ENCODE measurements at regions not wholly inside any gene's neighbourhood (a gene's known extent, or its start where the extent isn't known, plus 50 kb on each side); places are given as distances from the start of the nearest gene placed in this dataset.
A peak's percentile ranks its signal among the peaks of the same experiment; 100 is the strongest.

DNA sequence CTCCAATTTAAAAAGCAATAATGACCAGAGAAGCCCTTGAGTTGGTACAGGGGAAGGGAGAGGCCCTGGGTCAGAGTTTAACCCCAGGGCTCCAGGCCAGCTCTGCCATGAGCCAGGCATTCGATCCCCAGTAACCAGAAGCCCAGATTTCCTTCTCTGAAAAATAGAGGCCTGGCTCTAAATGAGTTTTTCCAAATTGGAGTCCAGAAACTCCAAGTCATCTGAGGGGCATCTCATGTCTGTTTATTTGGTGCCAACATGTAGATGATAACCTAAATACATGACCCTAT lies 381.9 kb downstream of the CTTN start:
- Mint-ChIP-seq H3K27me3 (ENCODE audit: low read depth) (no peaks in the 10 kb centered on the region), H3K4me1 (ENCODE audit: low read depth) (no peaks in the 10 kb centered on the region), H3K36me3 (ENCODE audit: low read depth) (no peaks in the 10 kb centered on the region), H3K9me3 (ENCODE audit: low read depth) (no peaks in the 10 kb centered on the region), H3K27ac (ENCODE audit: unreplicated experiment) (no peak overlapping the region), H3K4me3 (ENCODE audit: unreplicated experiment) (no peak overlapping the region)
- TF ChIP-seq, protein P1, sequence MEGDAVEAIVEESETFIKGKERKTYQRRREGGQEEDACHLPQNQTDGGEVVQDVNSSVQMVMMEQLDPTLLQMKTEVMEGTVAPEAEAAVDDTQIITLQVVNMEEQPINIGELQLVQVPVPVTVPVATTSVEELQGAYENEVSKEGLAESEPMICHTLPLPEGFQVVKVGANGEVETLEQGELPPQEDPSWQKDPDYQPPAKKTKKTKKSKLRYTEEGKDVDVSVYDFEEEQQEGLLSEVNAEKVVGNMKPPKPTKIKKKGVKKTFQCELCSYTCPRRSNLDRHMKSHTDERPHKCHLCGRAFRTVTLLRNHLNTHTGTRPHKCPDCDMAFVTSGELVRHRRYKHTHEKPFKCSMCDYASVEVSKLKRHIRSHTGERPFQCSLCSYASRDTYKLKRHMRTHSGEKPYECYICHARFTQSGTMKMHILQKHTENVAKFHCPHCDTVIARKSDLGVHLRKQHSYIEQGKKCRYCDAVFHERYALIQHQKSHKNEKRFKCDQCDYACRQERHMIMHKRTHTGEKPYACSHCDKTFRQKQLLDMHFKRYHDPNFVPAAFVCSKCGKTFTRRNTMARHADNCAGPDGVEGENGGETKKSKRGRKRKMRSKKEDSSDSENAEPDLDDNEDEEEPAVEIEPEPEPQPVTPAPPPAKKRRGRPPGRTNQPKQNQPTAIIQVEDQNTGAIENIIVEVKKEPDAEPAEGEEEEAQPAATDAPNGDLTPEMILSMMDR (IDR thresholded peaks at IDR 0.05): no peak
- no peak for DNase-seq (ENCODE audit: low spot score)

GRCh38 chr11:70782401-70782913 lies 384.1 kb downstream of the CTTN start:
- no peaks in the 10 kb centered on the region for H3K27me3 Mint-ChIP-seq (ENCODE audit: low read depth)
- no peak overlapping the region for H3K27ac Mint-ChIP-seq (ENCODE audit: unreplicated experiment)
- no peaks in the 10 kb centered on the region for H3K36me3 Mint-ChIP-seq (ENCODE audit: low read depth)
- H3K4me3 Mint-ChIP-seq (ENCODE audit: unreplicated experiment): no peak overlapping the region
- no peaks in the 10 kb centered on the region for H3K4me1 Mint-ChIP-seq (ENCODE audit: low read depth)
- TF ChIP-seq, protein P1 (IDR thresholded peaks at IDR 0.05): no peak
- no peak for DNase-seq (ENCODE audit: low spot score)
- H3K9me3 Mint-ChIP-seq (ENCODE audit: low read depth): no peaks in the 10 kb centered on the region

GRCh38 chr11:70783356-70783755 lies 385.0 kb downstream of the CTTN start:
- Mint-ChIP-seq H3K9me3 (ENCODE audit: low read depth) (no peaks in the 10 kb centered on the region), H3K4me3 (ENCODE audit: unreplicated experiment) (no peak overlapping the region), H3K27ac (ENCODE audit: unreplicated experiment) (peak overlapping the region; percentile 74), H3K36me3 (ENCODE audit: low read depth) (no peaks in the 10 kb centered on the region), H3K4me1 (ENCODE audit: low read depth) (no peaks in the 10 kb centered on the region), H3K27me3 (ENCODE audit: low read depth) (no peaks in the 10 kb centered on the region)
- DNase-seq (ENCODE audit: low spot score): no peak
- TF ChIP-seq, protein P1 (IDR thresholded peaks at IDR 0.05): no peak

DNA sequence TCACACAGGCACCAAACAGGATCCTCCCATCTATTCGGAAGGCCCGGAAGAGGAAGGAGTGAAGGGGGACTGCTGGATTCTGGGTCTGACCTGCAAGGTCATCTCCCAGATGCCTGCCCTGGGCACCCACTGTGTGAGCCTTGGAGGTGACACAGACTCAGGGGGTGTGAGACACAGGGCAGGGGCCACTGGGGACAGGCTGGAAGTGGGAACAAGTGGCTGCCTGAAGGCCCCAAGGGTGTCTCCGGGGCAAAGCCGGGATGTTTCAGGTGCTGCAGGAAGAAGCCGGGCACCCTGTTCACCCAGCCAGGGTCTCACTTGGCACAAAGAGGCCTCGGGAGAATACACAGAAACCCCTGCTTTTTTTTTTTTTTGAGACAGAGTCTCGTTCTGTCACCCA lies 385.5 kb downstream of the CTTN start:
- no peaks in the 10 kb centered on the region for H3K36me3 Mint-ChIP-seq (ENCODE audit: low read depth)
- TF ChIP-seq, protein P1 (IDR thresholded peaks at IDR 0.05): no peak
- no peaks in the 10 kb centered on the region for H3K4me1 Mint-ChIP-seq (ENCODE audit: low read depth)
- no peak overlapping the region for H3K4me3 Mint-ChIP-seq (ENCODE audit: unreplicated experiment)
- H3K9me3 Mint-ChIP-seq (ENCODE audit: low read depth): no peaks in the 10 kb centered on the region
- no peak for DNase-seq (ENCODE audit: low spot score)
- H3K27ac Mint-ChIP-seq (ENCODE audit: unreplicated experiment): no peak overlapping the region
- no peaks in the 10 kb centered on the region for H3K27me3 Mint-ChIP-seq (ENCODE audit: low read depth)

DNA sequence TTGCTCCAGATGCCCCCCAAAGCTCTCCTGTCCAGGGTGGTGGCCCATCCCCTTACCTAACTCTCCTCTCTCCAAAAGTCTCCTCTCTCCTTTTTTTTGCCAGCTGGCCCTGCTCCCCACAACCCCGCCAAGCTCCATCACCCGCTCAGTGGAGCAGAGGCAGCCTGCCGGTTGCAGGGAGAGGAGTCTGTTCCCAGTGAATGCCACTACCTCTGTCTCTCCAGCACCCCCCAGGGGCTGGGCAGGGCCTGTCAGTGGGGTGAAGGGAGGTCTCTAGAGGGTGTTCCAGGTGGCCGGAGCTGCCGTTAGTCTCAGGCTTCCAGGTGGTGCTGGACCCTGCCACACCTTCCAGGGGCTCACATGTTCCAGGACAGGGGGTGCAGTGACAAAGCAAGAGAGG lies 387.0 kb downstream of the CTTN start:
- H3K27me3 Mint-ChIP-seq (ENCODE audit: low read depth): no peaks in the 10 kb centered on the region
- H3K4me1 Mint-ChIP-seq (ENCODE audit: low read depth): no peaks in the 10 kb centered on the region
- no peak overlapping the region for H3K27ac Mint-ChIP-seq (ENCODE audit: unreplicated experiment)
- no peaks in the 10 kb centered on the region for H3K36me3 Mint-ChIP-seq (ENCODE audit: low read depth)
- TF ChIP-seq, protein P1 (IDR thresholded peaks at IDR 0.05): no peak
- DNase-seq (ENCODE audit: low spot score): no peak
- H3K4me3 Mint-ChIP-seq (ENCODE audit: unreplicated experiment): no peak overlapping the region
- no peaks in the 10 kb centered on the region for H3K9me3 Mint-ChIP-seq (ENCODE audit: low read depth)

Data from chondrocyte (in vitro differentiated cells).